H1 (cell line): ENCODE measurements at regions not wholly inside any gene's neighbourhood (a gene's known extent, or its start where the extent isn't known, plus 50 kb on each side); places are given as distances from the start of the nearest gene placed in this dataset.

Source experiments
- CTCF ChIA-PET: fragments of 300-600 bp; sonication (Branson Sonifier 250); formaldehyde crosslinking; loops from one replicate; lab custom pipeline; 2021; ENCODE audit not compliant: partially characterized antibody; lab: Charles Lee
- POLR2A ChIA-PET: fragments of 300-600 bp; sonication (Branson Sonifier 250); formaldehyde crosslinking; loops from one replicate; lab custom pipeline; 2021; ENCODE audit warnings: inconsistent platforms; ENCODE audit not compliant: partially characterized antibody; lab: Charles Lee
- DNase-seq, 2 experiments: peaks; one replicate each; pipeline versions ENCODE4 v3.0.0 to v3.0.0-alpha.2; 2010 to 2022; ENCODE audit warnings: low spot score in 2 of 2, low read depth in 1 of 2, mixed read lengths in 1 of 2
- FAIRE-seq: peaks from 2 replicates; lab custom pipeline; 2011; peaks lifted over from hg19 to GRCh38; lab: Jason Lieb, UNC
- H2AFZ ChIP-seq: 2 replicates; pipeline ENCODE4 v1.8.1; 2012; ENCODE audit warnings: low read length, inconsistent platforms
- H2AK5ac ChIP-seq: 2 replicates; pipeline ENCODE4 v1.6.1; 2013; ENCODE audit warnings: low read depth, low read length
- H2BK120ac ChIP-seq: replicated peaks from 2 replicates; pipeline ENCODE3; 2013; ENCODE audit warnings: low read depth, low read length, inconsistent platforms
- H2BK12ac ChIP-seq: 2 replicates; pipeline ENCODE4 v1.6.1; 2013; ENCODE audit warnings: low read depth, low read length
- H2BK15ac ChIP-seq: 2 replicates; pipeline ENCODE4 v1.6.1; 2013; ENCODE audit warnings: low read length
- H2BK20ac ChIP-seq: 2 replicates; pipeline ENCODE4 v1.6.1; 2013; ENCODE audit warnings: low read length
- H2BK5ac ChIP-seq: 2 replicates; pipeline ENCODE4 v1.6.1; 2013; ENCODE audit warnings: low read depth, low read length
- H3K14ac ChIP-seq: 2 replicates; pipeline ENCODE4 v1.6.1; 2013; ENCODE audit warnings: inconsistent platforms; ENCODE audit not compliant: insufficient read length
- H3K18ac ChIP-seq: 2 replicates; pipeline ENCODE4 v1.6.1; 2013; ENCODE audit warnings: low read length; ENCODE audit errors: extremely low read depth
- H3K23ac ChIP-seq: 2 replicates; pipeline ENCODE4 v1.6.1; 2013; ENCODE audit warnings: inconsistent platforms; ENCODE audit not compliant: insufficient read length
- H3K23me2 ChIP-seq: 2 replicates; pipeline ENCODE4 v1.6.1; 2013; ENCODE audit warnings: low read depth, low read length
- H3K27ac ChIP-seq: 2 replicates; pipeline ENCODE4 v1.6.1; 2011; ENCODE audit warnings: low read depth, low read length, inconsistent platforms
- H3K27me3 ChIP-seq, 4 experiments: replicated peaks in 1 of 4; 1 replicate in 1 of 4; 2 replicates in 3 of 4; pipeline versions ENCODE4 v1.6.1 to v1.8.1; 2011 to 2013; ENCODE audit warnings: low read length in 3 of 4, mild to moderate bottlenecking in 3 of 4, inconsistent platforms in 2 of 4, mixed read lengths in 2 of 4, moderate library complexity in 1 of 4; ENCODE audit not compliant: control insufficient read depth in 3 of 4, insufficient read depth in 3 of 4; ENCODE audit errors: extremely low read depth in 1 of 4
- H3K36me3 ChIP-seq, 4 experiments: 2 replicates each; pipeline versions ENCODE4 v1.6.1 to v1.8.1; 2011 to 2013; ENCODE audit warnings: mild to moderate bottlenecking in 4 of 4, low read length in 3 of 4, moderate library complexity in 2 of 4, control low read depth in 1 of 4, inconsistent platforms in 1 of 4; ENCODE audit not compliant: insufficient read depth in 4 of 4, control insufficient read depth in 2 of 4
- H3K4ac ChIP-seq: replicated peaks from 2 replicates; pipeline ENCODE3; 2013; ENCODE audit warnings: low read length, low read depth, mixed read lengths, inconsistent platforms; ENCODE audit not compliant: insufficient read length
- H3K4me1 ChIP-seq, 4 experiments: replicated peaks in 1 of 4; 1 replicate in 1 of 4; 2 replicates in 3 of 4; pipeline versions ENCODE4 v1.6.1 to v1.8.1; 2011 to 2013; ENCODE audit warnings: low read length in 3 of 4, inconsistent platforms in 2 of 4, mixed read lengths in 1 of 4; ENCODE audit not compliant: insufficient read depth in 4 of 4, control insufficient read depth in 3 of 4
- H3K4me2 ChIP-seq, 2 experiments: 2 replicates each; pipeline versions ENCODE4 v1.6.1 to v1.8.1; 2011 to 2013; ENCODE audit warnings: low read depth in 2 of 2, low read length in 2 of 2, control low read depth in 1 of 2, inconsistent platforms in 1 of 2, mild to moderate bottlenecking in 1 of 2; ENCODE audit not compliant: insufficient read depth in 1 of 2
- H3K4me3 ChIP-seq, 4 experiments: fragments of 200-600, 300-600 bp in 1 of 4; sonication (generic), shearing (Covaris generic), sonication (Bioruptor Twin) in 1 of 4; 2 replicates each; pipeline versions ENCODE4 v1.5.1 to v1.8.1; 2011 to 2016; ENCODE audit warnings: low read length in 4 of 4, low read depth in 3 of 4, control low read depth in 2 of 4, inconsistent platforms in 2 of 4, mild to moderate bottlenecking in 2 of 4, mixed read lengths in 1 of 4, moderate library complexity in 1 of 4; ENCODE audit not compliant: insufficient read depth in 2 of 4; ENCODE audit errors: extremely low read depth in 1 of 4
- H3K56ac ChIP-seq: replicated peaks from 2 replicates; pipeline ENCODE3; 2013; ENCODE audit warnings: low read depth, mild to moderate bottlenecking, mixed read lengths, low read length, inconsistent platforms; ENCODE audit not compliant: insufficient read length
- H3K79me1 ChIP-seq: 2 replicates; pipeline ENCODE4 v1.6.1; 2013; ENCODE audit warnings: low read depth, low read length, control low read depth
- H3K79me2 ChIP-seq, 2 experiments: 2 replicates each; pipeline versions ENCODE4 v1.6.1 to v1.8.1; 2012 to 2013; ENCODE audit warnings: low read length in 2 of 2, mild to moderate bottlenecking in 2 of 2, inconsistent platforms in 1 of 2; ENCODE audit not compliant: insufficient read depth in 2 of 2, control insufficient read depth in 1 of 2
- H3K9ac ChIP-seq, 4 experiments: replicated peaks in 1 of 4; 1 replicate in 1 of 4; 2 replicates in 3 of 4; pipeline versions ENCODE4 v1.6.1 to v1.8.1; 2011 to 2013; ENCODE audit warnings: low read depth in 3 of 4, low read length in 3 of 4, control low read depth in 2 of 4, mild to moderate bottlenecking in 2 of 4, moderate library complexity in 2 of 4, inconsistent platforms in 1 of 4; ENCODE audit errors: extremely low read depth in 1 of 4
- H3K9me3 ChIP-seq, 2 experiments: 2 replicates each; pipeline versions ENCODE4 v1.6.1 to v1.8.1; 2012 to 2013; ENCODE audit warnings: mild to moderate bottlenecking in 2 of 2, moderate library complexity in 2 of 2, control low read depth in 1 of 2, inconsistent platforms in 1 of 2, low read depth in 1 of 2, low read length in 1 of 2, mixed read lengths in 1 of 2; ENCODE audit not compliant: insufficient read depth in 2 of 2
- H4K20me1 ChIP-seq, 2 experiments: replicated peaks in 1 of 2; 2 replicates each; pipeline versions ENCODE3 to v1.8.1; 2011 to 2013; ENCODE audit warnings: inconsistent platforms in 2 of 2, low read length in 2 of 2, mild to moderate bottlenecking in 1 of 2; ENCODE audit not compliant: insufficient read depth in 2 of 2, control insufficient read depth in 1 of 2
- H4K5ac ChIP-seq: 2 replicates; pipeline ENCODE4 v1.6.1; 2013; ENCODE audit warnings: low read length, low read depth, mixed read lengths, inconsistent platforms; ENCODE audit not compliant: insufficient read length
- H4K8ac ChIP-seq: 2 replicates; pipeline ENCODE4 v1.8.0; 2013; ENCODE audit warnings: mild to moderate bottlenecking, moderate library complexity, low read length, inconsistent platforms; ENCODE audit not compliant: insufficient read depth; ENCODE audit errors: extremely low read depth
- H4K91ac ChIP-seq: replicated peaks from 2 replicates; pipeline ENCODE3; 2013; ENCODE audit warnings: low read length, mixed read lengths, inconsistent platforms; ENCODE audit not compliant: insufficient read length
- NANOG ChIP-seq: IDR thresholded peaks from 2 replicates; pipeline ENCODE4 v1.6.1; 2011; ENCODE audit warnings: low read length, low read depth, mild to moderate bottlenecking, inconsistent platforms; ENCODE audit not compliant: insufficient read depth, poor library complexity, severe bottlenecking
- POLR2A ChIP-seq, 2 experiments: IDR thresholded peaks; 1 replicate in 1 of 2; 2 replicates in 1 of 2; pipeline ENCODE4 v1.6.1; 2011; ENCODE audit warnings: low read depth in 2 of 2, low read length in 2 of 2, mild to moderate bottlenecking in 2 of 2; ENCODE audit errors: control extremely low read depth in 1 of 2
- RFX5 ChIP-seq: IDR thresholded peaks from 2 replicates; pipeline ENCODE4 v1.6.1; 2011; ENCODE audit warnings: low read depth, low read length, improper control_type of control experiment, borderline replicate concordance
- SAP30 ChIP-seq: fragments of 300-600 bp; sonication (generic); IDR thresholded peaks from 2 replicates; pipeline ENCODE4 v1.7.1; 2012; ENCODE audit warnings: low read length, moderate library complexity, mild to moderate bottlenecking, inconsistent platforms; ENCODE audit not compliant: insufficient read depth, insufficient replicate concordance
- SIX5 ChIP-seq: IDR thresholded peaks from 2 replicates; pipeline ENCODE4 v1.6.1; 2011; ENCODE audit warnings: mild to moderate bottlenecking, low read depth, low read length
- SP1 ChIP-seq: IDR thresholded peaks from 2 replicates; pipeline ENCODE4 v1.6.1; 2011; ENCODE audit warnings: low read depth, low read length
- SP4 ChIP-seq: IDR thresholded peaks from 2 replicates; pipeline ENCODE4 v1.6.1; 2012; ENCODE audit warnings: low read length, inconsistent platforms
- TBP ChIP-seq: IDR thresholded peaks from 2 replicates; pipeline ENCODE4 v1.6.1; 2011; ENCODE audit warnings: low read depth, low read length, improper control_type of control experiment
- TCF12 ChIP-seq: IDR thresholded peaks from 2 replicates; pipeline ENCODE4 v1.6.1; 2011; ENCODE audit warnings: low read depth, mild to moderate bottlenecking, low read length
- YY1 ChIP-seq: IDR thresholded peaks from 2 replicates; pipeline ENCODE4 v1.6.1; 2011; ENCODE audit warnings: low read depth, mild to moderate bottlenecking, low read length

GRCh38 chr7:130965515-130965914, 231.5 kb upstream of the KLF14 start:
- H3K14ac ChIP-seq, result no peak overlapping the region
- no peak overlapping the region for H3K27ac ChIP-seq
- no peaks in the 10 kb centered on the region for H3K79me2 ChIP-seq
- H2BK12ac ChIP-seq, result no peak overlapping the region
- no peak overlapping the region for H2BK120ac ChIP-seq
- H2AFZ ChIP-seq, result no peak overlapping the region
- DNase-seq (no peak), FAIRE-seq (no peak)
- no peak overlapping the region for H4K91ac ChIP-seq
- no peaks in the 10 kb centered on the region for H3K27me3 ChIP-seq
- H3K9ac ChIP-seq, result no peak overlapping the region
- no peak overlapping the region for H4K8ac ChIP-seq
- no peak overlapping the region for H4K5ac ChIP-seq
- H2BK20ac ChIP-seq, result no peak overlapping the region
- H3K23ac ChIP-seq, result no peak overlapping the region
- no peaks in the 10 kb centered on the region for H3K23me2 ChIP-seq
- no peak overlapping the region for H3K4ac ChIP-seq
- CTCF ChIA-PET, result interaction anchor here (1.1 kb wide), 1 partner anchor 27 kb away, joined by 6 read pairs; no protein-coding TSS in a partner anchor
- H3K4me1 ChIP-seq, result peaks cover 0 to 4% (median 0%) of the 10 kb centered on the region in 4 experiments; a peak in 1 of 7 replicates
- no peak overlapping the region for H3K56ac ChIP-seq
- no peak for TF ChIP-seq TBP
- TF ChIP-seq RFX5, result no peak
- TF ChIP-seq SP1, result no peak
- TF ChIP-seq SP4, result no peak
- no peak for TF ChIP-seq YY1
- no peak for TF ChIP-seq SAP30
- no peak for TF ChIP-seq TCF12
- no peak for TF ChIP-seq POLR2A (IDR thresholded peaks at IDR 0.05; ENCODE audit: control extremely low read depth in 1 of 2, low read depth in 2 of 2, low read length in 2 of 2)
- no peak for TF ChIP-seq SIX5
- TF ChIP-seq NANOG, result no peak
- TF ChIP-seq, all 59 proteins: peak for 0
- Histone ChIP-seq H3K36me3 (no peaks in the 10 kb centered on the region; a peak in 1 of 8 replicates), H4K20me1 (no peaks in the 10 kb centered on the region), H3K18ac (no peak overlapping the region), H3K9me3 (no peaks in the 10 kb centered on the region), H2BK5ac (no peak overlapping the region), H3K79me1 (no peaks in the 10 kb centered on the region), H2AK5ac (no peak overlapping the region), H3K4me3 (no peak overlapping the region), H3K4me2 (no peak overlapping the region), H2BK15ac (no peak overlapping the region)
- POLR2A ChIA-PET, result no interaction called here
